ENCODE measurements at regions not wholly inside any gene's neighbourhood (a gene's known extent, or its start where the extent isn't known, plus 50 kb on each side); places are given as distances from the start of the nearest gene placed in this dataset.

GRCh38 chr9:82234160-82234943 lies 245.8 kb downstream of the SPATA31D1 start:
- no peak for DNase-seq

DNA sequence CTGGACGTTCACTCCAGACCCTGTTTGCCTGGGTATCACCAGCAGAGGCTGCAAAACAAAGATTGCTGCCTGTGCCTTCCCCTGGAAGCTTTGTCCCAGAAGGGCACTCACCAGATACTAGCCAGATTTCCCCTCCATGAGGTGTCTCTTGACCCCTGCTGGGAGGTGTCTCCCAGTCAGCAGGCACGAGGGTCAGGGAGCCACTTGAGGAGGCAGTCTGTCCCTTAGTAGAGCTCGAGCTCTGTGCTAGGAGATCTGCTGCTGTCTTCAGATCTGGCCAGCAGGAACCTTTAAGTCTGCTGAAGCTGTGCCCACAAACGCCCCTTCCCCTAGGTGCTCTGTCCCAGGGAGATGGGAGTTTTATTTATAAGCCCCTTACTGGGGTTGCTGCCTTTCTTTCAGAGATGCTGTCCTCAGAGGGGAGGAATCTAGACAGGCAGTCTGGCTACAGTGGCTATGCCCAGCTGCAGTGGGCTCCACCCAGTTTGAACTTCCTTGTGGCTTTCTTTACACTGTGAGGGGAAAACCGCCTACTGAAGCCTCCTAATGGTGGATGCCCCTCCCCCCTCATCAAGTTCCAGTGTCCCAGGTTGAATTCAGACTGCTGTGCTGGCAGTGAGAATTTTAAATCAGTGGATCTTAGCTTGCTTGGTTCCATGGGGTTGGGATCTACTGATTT lies 253.9 kb downstream of the SPATA31D1 start:
- no peak for DNase-seq

- DNase-seq: no peak
Measured at GRCh38 chr9:82247318-82247717, 258.7 kb downstream of the SPATA31D1 start.

DNA sequence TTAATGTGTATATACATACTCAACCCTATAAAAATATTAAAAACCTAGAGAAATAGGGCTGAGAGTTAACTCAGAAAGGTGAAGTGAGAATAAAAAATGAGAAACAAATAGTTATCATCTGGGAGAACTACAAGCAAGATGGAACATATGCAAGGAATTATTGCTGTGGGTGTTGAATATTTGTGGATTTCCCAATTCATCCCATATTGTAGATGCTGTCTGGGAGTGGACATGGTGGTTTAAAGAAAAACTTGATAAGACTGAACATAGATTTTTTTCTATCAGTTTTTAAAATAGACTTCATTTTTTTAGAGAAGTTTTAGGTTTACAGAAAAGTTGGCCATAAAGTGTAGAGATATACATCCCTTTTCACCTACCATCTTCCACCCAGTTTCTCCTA lies 263.5 kb downstream of the SPATA31D1 start:
- no peak for DNase-seq

- no peak for DNase-seq
Measured at GRCh38 chr9:82254646-82255367, 266.2 kb downstream of the SPATA31D1 start.

- DNase-seq: no peak
Measured at GRCh38 chr9:82255481-82256176, 267.1 kb downstream of the SPATA31D1 start.

DNA sequence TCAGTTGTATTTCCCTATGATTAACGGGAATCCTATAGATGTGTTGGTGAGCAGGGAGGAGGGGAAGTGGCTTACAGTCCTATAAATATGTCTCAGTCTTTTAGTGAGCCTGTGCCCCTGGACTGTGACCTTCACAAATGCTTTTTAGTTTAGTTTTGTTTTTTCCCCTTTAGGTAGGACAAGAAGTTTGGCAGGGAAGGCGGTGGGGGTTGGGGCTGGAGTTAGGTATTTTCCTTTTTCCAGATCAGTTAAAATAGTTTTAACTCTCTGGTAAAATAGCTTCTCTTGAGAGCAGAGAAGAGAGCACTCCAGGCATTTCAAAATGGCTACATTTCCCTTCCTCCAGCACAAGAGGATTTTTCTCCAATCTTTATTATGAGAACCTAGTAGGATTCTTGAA lies 272.1 kb downstream of the SPATA31D1 start:
- DNase-seq: no peak

DNA sequence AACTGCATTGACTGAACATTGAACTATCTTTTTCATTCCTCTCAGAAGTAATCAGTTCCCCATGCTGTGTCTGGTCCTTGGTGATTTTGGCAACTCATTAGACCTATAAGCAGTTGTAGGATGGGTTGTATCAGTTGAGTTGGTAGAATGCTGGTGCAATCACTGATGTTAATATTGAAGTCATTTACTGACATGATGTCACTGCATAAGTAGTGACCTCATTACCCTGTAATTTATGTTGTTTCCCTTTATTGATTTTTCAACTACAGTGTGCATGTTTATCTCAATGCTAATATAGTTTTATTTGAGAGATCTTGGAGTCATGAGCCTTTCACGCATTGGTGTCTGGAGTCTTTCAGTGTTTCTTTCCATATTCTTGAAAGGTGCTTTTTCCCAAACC lies 275.0 kb downstream of the SPATA31D1 start:
- DNase-seq: no peak

GRCh38 chr9:82271106-82271561 lies 282.6 kb downstream of the SPATA31D1 start:
- no peak for DNase-seq

DNA sequence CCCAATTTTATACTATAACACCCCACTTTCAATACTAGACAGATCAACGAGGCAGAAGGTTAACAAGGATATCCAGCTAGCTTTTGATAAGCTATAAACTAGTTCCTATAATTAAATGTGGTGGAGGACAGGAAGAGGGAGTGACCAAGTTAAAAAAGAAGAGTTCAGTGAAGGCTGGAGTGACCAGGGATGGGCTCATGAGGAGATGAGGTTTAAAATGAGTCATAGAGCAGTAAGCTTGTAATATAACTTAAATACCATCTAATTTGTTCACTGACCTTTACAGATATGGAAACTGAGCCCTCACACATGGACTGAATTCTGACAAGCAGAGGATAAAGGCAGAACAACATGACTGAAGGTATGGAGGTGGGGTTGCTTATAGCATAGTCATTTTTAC lies 284.5 kb downstream of the SPATA31D1 start:
- DNase-seq: no peak

DNA sequence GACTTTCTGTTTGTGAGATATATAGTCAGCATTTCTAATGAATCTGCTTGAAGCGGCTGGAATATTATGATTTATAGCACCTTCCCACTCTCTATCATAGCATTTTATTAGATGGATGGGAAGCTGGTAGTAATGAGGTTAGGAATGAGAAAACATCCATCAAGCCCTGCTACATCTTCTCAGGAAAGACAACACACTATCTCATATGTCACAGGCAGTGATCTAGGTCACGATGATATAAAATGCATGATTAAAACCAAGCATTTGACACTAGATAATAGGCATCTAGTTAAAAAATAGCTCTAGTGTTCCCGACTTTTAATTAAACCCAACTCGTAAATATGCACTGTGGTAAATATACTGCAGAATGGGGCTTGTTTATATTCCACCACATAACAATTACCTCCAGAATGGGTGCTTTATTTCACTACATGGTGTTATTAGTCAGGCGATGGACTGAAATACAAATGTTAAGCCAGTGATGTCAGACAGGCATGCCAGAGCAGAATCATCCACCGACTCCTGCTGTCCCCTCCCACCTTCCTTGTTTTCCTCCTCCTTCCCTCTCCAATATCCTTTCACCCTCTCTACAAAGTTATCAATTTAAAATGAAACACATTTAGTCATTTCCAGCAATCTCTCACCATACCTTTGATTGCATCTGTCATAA lies 286.8 kb downstream of the SPATA31D1 start:
- no peak for DNase-seq

- no peak for DNase-seq
Measured at GRCh38 chr9:82281066-82281465, 292.5 kb downstream of the SPATA31D1 start.

DNA sequence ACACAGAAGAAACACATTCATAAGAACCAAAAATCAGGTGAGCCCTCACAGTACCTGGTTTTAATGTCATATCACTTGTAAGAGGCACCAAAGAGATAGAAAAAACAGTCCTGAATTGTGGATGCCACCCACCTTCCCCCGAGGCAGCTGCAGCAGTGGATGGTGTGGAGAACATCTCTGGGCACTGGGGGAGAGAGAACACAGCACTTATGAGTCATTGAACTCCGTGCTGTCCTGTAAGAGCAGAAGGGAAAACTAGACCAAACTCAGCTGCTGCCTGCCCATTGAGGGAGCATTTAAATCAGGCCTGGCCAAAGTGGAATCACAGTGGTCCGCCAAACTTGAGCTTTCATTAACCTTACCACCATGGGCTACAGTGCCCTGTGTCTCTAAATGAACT lies 296.2 kb downstream of the SPATA31D1 start:
- DNase-seq: no peak

DNA sequence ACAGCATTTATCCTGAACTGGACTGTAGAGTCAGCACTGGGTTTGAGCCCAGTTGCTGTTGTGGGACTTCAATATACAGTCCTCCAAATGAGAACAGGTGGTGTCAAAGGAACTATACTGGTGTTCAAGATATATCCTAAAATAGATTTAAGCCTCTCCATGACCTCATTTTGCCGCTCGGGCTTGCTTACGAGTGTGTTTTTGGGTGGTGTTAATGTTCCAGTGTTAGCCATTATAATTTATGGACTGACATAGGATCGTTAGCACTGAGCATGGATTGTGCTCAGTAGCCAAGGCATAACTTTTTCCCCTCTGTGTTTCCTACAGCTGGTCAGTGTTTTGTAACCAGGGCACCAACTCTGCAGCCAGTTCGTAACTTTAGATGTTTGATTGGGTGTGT lies 306.6 kb downstream of the SPATA31D1 start:
- no peak for DNase-seq

DNA sequence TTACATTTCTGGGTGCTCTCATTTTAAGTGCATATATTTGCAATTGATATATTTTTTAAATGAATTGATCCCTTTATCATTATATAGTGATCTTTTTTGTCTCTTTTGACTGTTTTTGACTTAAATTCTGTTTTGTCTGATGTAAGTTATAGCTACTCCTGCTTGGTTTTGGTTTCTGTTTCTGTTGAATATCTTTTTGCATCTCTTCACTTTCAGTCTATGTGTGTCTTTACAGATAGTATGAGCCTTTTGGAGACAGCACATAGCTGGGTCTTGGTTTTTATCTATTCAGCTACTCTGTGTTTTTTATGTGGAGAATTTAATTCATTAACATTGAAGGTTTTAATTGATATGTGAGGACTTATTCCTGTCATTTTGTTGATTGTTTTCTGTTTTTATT lies 311.3 kb downstream of the SPATA31D1 start:
- no peak for DNase-seq

DNA sequence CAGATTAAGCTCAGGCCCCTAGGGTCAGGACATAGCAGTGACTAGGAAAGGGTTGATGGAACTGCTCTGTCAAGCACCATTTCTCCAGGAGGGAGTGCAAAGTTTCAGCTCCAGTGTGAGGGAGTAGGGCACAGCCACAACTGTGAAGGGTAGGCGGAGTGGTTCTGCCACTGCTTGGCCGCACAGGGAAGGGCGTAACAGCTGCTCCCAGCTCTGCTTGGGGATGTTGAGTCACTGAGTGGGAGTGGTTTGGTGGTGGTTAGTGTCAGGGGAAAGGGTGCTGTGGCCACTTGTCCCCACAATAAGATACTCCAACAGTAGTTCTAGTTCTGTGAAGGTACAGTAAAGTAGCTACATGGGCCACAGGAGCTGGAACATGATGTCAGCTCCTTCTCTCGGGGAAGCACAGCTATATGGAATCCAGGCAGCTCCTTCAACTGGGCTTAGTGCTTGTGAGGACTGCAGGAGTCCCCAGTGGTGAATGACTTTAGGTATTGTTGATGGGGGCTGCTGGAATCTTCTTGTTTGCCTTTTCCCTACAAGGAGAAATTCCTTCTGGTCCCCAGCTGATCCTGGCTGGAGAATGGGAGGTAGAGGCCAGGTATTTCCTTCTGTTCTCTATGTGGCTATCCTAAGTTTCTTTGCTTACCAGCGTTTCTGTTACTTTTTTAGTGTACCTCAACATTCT lies 314.5 kb downstream of the SPATA31D1 start:
- DNase-seq: no peak

- DNase-seq: no peak
Measured at GRCh38 chr9:82308836-82309235, 320.3 kb downstream of the SPATA31D1 start.

DNA sequence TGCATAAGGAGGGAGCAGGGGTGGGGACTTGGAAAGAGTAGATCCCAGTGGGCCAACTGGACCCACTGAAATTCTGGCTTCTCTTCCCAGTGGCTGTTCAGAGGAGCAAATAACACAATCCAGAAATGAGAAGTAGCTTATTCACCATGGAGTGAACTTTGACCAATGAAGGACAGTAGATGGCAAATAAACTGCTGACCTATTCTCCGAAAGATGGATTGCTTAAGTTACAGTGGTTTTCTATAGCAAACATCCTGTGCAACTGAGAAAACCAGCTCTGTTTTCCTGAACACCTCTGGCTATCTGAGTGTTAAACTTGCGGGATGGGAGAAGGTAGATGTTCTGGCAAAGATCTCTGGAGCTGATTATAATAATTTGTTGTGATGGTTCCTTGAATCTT lies 325.1 kb downstream of the SPATA31D1 start:
- no peak for DNase-seq

DNA sequence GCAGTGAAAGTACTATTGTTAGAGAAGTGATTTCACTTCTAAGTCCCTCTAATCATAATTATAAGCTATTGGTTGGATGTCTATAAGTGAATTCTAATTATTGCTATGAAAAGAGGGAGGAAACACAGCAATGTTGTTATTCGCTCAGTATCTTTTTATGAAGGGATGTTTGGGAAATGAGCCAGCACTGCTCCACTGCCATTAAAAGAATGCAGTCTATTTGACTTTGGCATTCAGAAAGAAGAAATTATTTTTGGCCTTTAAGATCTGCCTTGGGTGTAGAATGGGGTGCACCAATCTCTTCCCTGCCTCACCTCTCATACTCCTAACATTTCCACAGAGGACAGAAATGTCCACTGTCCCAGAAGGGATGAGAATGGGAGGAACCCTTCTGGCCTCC lies 332.0 kb downstream of the SPATA31D1 start:
- no peak for DNase-seq

- DNase-seq: no peak
Measured at GRCh38 chr9:82325907-82326306, 337.3 kb downstream of the SPATA31D1 start.

GRCh38 chr9:82327641-82328040 lies 339.1 kb downstream of the SPATA31D1 start:
- DNase-seq: no peak

DNA sequence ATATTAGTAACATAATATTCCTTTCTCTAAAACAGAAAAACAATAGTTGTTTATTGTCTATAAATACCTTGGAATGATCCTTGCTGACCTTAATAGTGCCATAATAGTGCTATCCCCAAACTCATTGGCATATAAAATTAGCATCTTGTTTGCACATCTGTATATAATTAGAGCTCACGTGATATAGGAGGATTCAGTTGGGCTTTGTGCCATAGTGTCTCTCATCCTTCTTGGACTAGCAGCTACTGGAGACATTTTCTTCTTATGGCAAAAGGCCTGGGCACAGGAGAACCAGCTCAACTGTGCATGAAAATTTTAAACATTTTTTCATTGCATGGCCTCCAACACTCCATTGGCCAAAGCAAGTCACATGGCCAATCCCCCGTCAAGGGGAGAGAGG lies 342.5 kb downstream of the SPATA31D1 start:
- no peak for DNase-seq

All from T-helper 2 cell (primary cell).